BLaER1 treated with 17β-estradiol and CSF1 and Interleukin-3, amounts not matched to agents 10 nM and 100 nM (cell line): ENCODE measurements at regions not wholly inside any gene's neighbourhood (a gene's known extent, or its start where the extent isn't known, plus 50 kb on each side); places are given as distances from the start of the nearest gene placed in this dataset.

Source experiments
- H3K27ac ChIP-seq, 11 experiments: shearing (Covaris generic); formaldehyde crosslinking; 2 replicates each; pipeline ENCODE4 v1.8.1; 2022
- H3K27me3 ChIP-seq, 11 experiments: shearing (Covaris generic); formaldehyde crosslinking; 2 replicates each; pipeline ENCODE4 v1.8.1; 2022
- H3K36me3 ChIP-seq, 11 experiments: shearing (Covaris generic); formaldehyde crosslinking; 2 replicates each; pipeline ENCODE4 v1.8.1; 2022
- H3K4me1 ChIP-seq, 10 experiments: shearing (Covaris generic); formaldehyde crosslinking; 2 replicates each; pipeline ENCODE4 v1.8.1; 2022
- H3K4me2 ChIP-seq, 11 experiments: shearing (Covaris generic); formaldehyde crosslinking; 2 replicates each; pipeline ENCODE4 v1.8.1; 2022
- H3K4me3 ChIP-seq, 10 experiments: shearing (Covaris generic); formaldehyde crosslinking; 2 replicates each; pipeline ENCODE4 v1.8.1; 2022
- H3K9ac ChIP-seq, 11 experiments: shearing (Covaris generic); formaldehyde crosslinking; 2 replicates each; pipeline ENCODE4 v1.8.1; 2022
- H3K9me3 ChIP-seq, 11 experiments: shearing (Covaris generic); formaldehyde crosslinking; replicated peaks in 1 of 11; 2 replicates each; pipeline ENCODE4 v1.8.1; 2022
- H4K20me1 ChIP-seq, 11 experiments: shearing (Covaris generic); formaldehyde crosslinking; 2 replicates each; pipeline ENCODE4 v1.8.1; 2022
- Cebpa-rat ChIP-seq, 11 experiments: shearing (Covaris generic); IDR thresholded peaks; 2 replicates each; pipeline ENCODE4 v1.8.1; 2022

DNA sequence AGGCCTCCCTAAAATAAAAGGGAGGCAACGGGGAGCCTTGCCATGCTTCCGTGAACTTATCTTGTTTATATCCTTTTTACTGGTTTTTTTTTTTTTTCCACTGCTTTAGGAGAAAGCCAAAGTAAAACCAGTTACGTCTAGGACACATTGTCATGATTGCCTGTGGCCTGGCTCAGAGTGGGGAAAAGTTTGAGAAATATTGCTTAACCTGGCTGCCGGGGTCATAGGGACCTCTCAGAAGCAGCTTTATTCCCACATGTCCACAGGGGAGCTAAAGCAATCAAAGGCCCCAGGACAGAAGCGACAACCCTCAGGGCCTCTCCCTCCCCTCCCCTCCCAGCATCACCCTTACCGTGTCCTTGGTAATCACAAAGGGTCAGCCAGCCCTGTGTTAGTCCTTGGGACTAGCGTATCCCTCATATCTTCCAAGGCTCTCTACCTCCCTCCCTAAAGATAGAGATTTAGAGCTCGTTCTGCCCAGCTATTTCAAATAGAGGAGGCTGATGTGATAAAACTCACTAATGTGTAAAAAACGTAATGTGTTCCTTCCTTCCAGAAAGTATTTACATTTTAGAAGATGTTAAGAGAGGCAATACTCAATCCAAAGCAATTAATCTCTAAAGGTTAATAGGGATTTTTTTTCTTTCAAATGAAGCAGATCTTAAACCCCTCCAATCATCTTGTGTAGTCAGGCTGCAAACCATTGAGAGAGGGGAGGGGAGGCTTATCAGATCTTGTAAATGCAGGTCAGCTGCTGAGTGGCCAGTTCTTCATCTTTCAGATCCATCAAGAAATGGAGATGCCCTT is 64.8 kb upstream of the PRKAR2B start:
- Histone ChIP-seq H3K9me3 (no peaks in the 10 kb centered on the region), H3K27ac (no peak overlapping the region), H3K4me2 (no peak overlapping the region), H4K20me1 (no peaks in the 10 kb centered on the region), H3K4me3 (no peak overlapping the region), H3K36me3 (no peaks in the 10 kb centered on the region), H3K9ac (no peak overlapping the region), H3K27me3 (no peaks in the 10 kb centered on the region), H3K4me1 (no peaks in the 10 kb centered on the region)
- no peak for TF ChIP-seq Cebpa-rat (IDR thresholded peaks at IDR 0.05)

DNA sequence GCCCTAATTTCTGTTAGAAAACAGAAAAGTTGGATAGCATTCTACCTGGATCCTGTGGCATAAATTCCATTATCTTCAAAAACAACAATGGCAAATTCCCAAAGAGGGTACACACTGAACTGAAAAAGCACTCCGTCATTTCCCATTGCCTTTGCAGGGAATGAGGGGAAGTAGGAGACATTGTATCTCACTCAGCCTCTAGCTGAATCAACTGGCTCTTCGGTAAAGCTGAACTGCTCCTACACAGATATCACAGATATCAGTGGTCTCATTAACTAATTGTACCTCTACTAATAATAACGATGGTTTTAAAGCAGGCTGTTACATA is 64.2 kb upstream of the PRKAR2B start:
- H3K4me1 ChIP-seq, result no peaks in the 10 kb centered on the region
- H3K27ac ChIP-seq, result no peak overlapping the region
- H4K20me1 ChIP-seq, result no peaks in the 10 kb centered on the region
- no peaks in the 10 kb centered on the region for H3K9me3 ChIP-seq
- H3K36me3 ChIP-seq, result no peaks in the 10 kb centered on the region
- no peak overlapping the region for H3K4me3 ChIP-seq
- H3K9ac ChIP-seq, result no peak overlapping the region
- H3K4me2 ChIP-seq, result no peak overlapping the region
- no peak for TF ChIP-seq Cebpa-rat (IDR thresholded peaks at IDR 0.05)
- no peaks in the 10 kb centered on the region for H3K27me3 ChIP-seq

DNA sequence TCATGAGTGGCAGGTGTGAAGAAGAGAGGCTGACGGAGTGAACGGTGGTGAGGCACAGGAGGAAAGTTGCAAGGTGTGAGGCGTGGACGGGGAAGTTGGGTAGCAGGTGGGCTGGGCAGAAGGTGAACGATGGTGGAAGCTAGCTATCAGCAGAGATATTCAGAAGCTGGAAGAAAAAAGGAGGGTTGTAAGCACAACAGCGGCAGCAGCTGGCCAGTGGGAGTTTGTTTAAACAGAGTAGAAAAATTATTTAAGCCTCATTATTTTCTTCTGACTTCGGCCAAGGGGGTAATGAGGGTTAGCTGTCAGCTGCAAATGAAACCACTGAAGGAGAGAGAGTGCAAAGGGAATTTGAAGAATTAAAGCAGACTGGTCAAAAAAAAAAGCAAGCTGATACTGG is 62.1 kb upstream of the PRKAR2B start:
- H3K4me1 ChIP-seq, result peaks cover 0 to 8% (median 0%) of the 10 kb centered on the region in 10 experiments; a peak in 2 of 20 replicates
- H3K36me3 ChIP-seq, result no peaks in the 10 kb centered on the region
- no peaks in the 10 kb centered on the region for H3K9me3 ChIP-seq

DNA sequence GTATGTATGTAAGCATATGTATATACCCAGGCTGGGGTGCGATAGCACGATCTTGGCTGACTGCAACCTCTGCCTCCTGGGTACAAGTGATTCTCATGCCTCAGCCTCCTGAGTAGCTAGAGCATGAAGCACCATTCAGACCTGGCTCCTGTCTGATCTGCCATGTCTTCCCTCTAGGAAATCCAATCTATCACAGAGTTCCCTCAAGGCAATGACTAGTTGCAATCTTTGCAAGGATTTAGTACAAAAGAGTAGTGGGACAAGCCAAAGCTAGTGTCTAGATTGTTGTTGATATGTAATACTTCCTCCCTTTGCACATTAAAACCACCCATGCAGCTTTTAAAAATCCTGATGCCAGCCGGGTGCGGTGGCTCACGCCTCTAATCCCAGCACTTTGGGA is 60.5 kb upstream of the PRKAR2B start:
- TF ChIP-seq Cebpa-rat (IDR thresholded peaks at IDR 0.05), result no peak

More for the DNA sequence above, 62.1 kb upstream of the PRKAR2B start:
- H3K27me3 ChIP-seq, result no peaks in the 10 kb centered on the region
- H3K27ac ChIP-seq, result no peak overlapping the region
- no peak overlapping the region for H3K4me3 ChIP-seq
- TF ChIP-seq Cebpa-rat (IDR thresholded peaks at IDR 0.05), result no peak
- H3K4me2 ChIP-seq, result no peak overlapping the region
- H3K9ac ChIP-seq, result no peak overlapping the region
- H4K20me1 ChIP-seq, result no peaks in the 10 kb centered on the region

DNA sequence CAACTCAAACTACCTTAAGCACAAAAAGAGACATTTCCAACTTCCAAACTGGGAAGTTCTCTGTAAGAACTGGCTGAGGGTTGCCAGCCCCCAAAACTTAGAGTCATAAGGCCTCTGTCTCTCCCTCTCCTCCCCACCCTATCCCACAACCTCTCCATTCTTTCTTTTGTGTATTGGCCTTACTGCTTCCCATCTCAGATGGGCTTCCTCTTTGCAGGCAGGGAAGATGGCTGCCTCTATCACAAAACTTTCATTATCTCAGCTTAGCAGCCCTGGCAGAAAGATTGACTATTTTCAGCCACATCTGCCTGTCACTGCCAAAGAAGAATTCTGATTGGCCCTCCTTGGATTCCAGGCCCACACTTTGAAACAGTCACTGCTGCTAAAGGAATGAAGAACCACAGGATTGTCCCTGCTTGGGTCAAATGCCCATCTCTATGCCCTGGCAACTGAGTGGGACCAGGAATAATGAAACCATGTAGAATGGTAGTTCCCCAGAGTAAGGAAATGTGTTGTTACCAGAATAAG is 58.0 kb upstream of the PRKAR2B start:
- H3K4me3 ChIP-seq, result no peak overlapping the region
- no peak overlapping the region for H3K9ac ChIP-seq
- no peak overlapping the region for H3K27ac ChIP-seq
- peaks cover 0 to 8% (median 0%) of the 10 kb centered on the region in 10 experiments; a peak in 2 of 20 replicates for H3K4me1 ChIP-seq
- no peak for TF ChIP-seq Cebpa-rat (IDR thresholded peaks at IDR 0.05)
- H3K27me3 ChIP-seq, result no peaks in the 10 kb centered on the region
- H4K20me1 ChIP-seq, result no peaks in the 10 kb centered on the region
- no peaks in the 10 kb centered on the region for H3K9me3 ChIP-seq
- H3K4me2 ChIP-seq, result peak overlapping the region in 1 of 11 experiments; percentile 9; a peak in 2 of 22 replicates
- H3K36me3 ChIP-seq, result no peaks in the 10 kb centered on the region

More for the DNA sequence above, 60.5 kb upstream of the PRKAR2B start:
- Histone ChIP-seq H3K4me3 (no peak overlapping the region), H3K9ac (no peak overlapping the region), H3K27me3 (no peaks in the 10 kb centered on the region), H3K4me1 (peaks cover 0 to 8% (median 0%) of the 10 kb centered on the region in 10 experiments; a peak in 2 of 20 replicates), H3K9me3 (no peaks in the 10 kb centered on the region), H3K4me2 (no peak overlapping the region), H4K20me1 (no peaks in the 10 kb centered on the region), H3K36me3 (no peaks in the 10 kb centered on the region), H3K27ac (no peak overlapping the region)

DNA sequence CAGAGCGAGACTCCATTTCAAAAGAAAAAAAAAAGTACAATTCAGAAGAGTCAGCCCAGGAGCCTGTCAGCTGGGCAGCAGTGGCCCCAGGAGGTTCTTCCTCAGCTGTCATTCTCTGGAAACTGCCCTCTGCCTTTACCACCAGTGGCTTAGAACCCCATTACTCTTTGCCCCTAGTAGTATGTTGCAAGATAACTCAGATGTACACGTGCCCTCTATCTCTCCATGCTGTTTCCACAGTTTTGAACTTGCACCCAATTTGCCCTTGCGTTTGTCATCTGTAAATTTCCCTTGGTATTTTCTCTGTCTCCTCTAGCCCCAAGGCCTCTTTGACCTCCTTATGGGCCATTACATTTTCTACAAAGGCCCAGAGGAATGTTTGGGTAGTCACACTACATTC is 56.7 kb upstream of the PRKAR2B start:
- no peak for TF ChIP-seq Cebpa-rat (IDR thresholded peaks at IDR 0.05)
- no peak overlapping the region for H3K9ac ChIP-seq
- no peaks in the 10 kb centered on the region for H3K27me3 ChIP-seq
- H3K4me1 ChIP-seq, result peaks cover 4 to 13% (median 6%) of the 10 kb centered on the region in 10 experiments; a peak in 12 of 20 replicates
- no peaks in the 10 kb centered on the region for H3K9me3 ChIP-seq
- no peak overlapping the region for H3K4me2 ChIP-seq
- no peak overlapping the region for H3K27ac ChIP-seq
- no peaks in the 10 kb centered on the region for H3K36me3 ChIP-seq
- H3K4me3 ChIP-seq, result no peak overlapping the region
- no peaks in the 10 kb centered on the region for H4K20me1 ChIP-seq

DNA sequence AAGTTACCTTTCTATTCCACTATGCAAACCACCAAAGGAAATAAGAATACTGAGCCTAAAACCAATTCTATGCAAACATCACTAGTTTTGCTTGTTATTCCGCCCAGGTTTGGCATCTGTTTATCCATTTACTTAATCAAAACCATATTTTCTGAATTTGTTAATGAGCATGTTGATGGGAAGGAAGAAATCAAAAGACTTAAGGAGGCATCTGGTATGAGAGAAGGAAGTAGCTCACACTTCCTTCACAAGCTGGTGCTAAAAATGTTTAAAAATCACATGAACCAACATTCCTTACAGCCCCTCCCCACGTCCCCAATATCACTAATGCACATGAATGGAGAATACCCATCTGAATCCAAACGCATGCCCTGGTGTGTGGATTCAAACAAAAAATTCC is 52.0 kb upstream of the PRKAR2B start:
- H4K20me1 ChIP-seq, result no peaks in the 10 kb centered on the region
- no peak overlapping the region for H3K9ac ChIP-seq
- H3K27me3 ChIP-seq, result no peaks in the 10 kb centered on the region
- no peak for TF ChIP-seq Cebpa-rat (IDR thresholded peaks at IDR 0.05)
- no peak overlapping the region for H3K4me3 ChIP-seq
- H3K27ac ChIP-seq, result no peak overlapping the region
- no peaks in the 10 kb centered on the region for H3K9me3 ChIP-seq
- peaks cover 4 to 10% (median 6%) of the 10 kb centered on the region in 10 experiments; a peak in 12 of 20 replicates for H3K4me1 ChIP-seq
- no peaks in the 10 kb centered on the region for H3K36me3 ChIP-seq
- H3K4me2 ChIP-seq, result peak overlapping the region in 10 of 11 experiments; percentile 5 to 32 (median 20); a peak in 7 of 22 replicates
